ENCODE measurements at regions not wholly inside any gene's neighbourhood (a gene's known extent, or its start where the extent isn't known, plus 50 kb on each side); places are given as distances from the start of the nearest gene placed in this dataset.

DNA sequence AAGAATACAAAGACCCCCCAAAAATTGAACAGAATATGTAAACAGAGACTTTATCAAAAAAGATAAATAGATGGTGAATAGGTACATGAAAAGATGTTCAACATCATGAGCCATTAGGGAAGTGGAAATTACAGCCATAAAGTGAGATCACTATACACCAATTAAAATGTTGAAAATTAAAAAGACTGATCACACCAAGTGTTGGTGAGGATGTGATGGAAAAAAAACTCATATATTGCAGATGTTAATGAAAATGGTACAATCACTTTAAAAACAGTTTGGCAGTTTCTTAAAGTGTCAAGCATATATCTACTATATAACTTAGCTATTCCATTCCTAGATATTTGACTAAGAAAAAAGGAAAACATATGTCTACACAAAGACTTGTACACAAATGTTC, 280.5 kb downstream of the DHX35 start:
- no peak overlapping the region for H3K27ac Mint-ChIP-seq (ENCODE audit: unreplicated experiment)
- H3K9me3 Mint-ChIP-seq (ENCODE audit: unreplicated experiment), result no peaks in the 10 kb centered on the region
- no peaks in the 10 kb centered on the region for H3K27me3 Mint-ChIP-seq (ENCODE audit: unreplicated experiment)
- peaks cover 8% of the 10 kb centered on the region for H3K4me1 Mint-ChIP-seq (ENCODE audit: low read depth, unreplicated experiment)
- no peak for TF ChIP-seq CTCF (IDR thresholded peaks at IDR 0.05; ENCODE audit: partially characterized antibody, unreplicated experiment)
- no peaks in the 10 kb centered on the region for H3K36me3 Mint-ChIP-seq (ENCODE audit: unreplicated experiment)
- no peak overlapping the region for H3K4me3 Mint-ChIP-seq (ENCODE audit: unreplicated experiment)
- no peak for DNase-seq

- H3K4me1 Mint-ChIP-seq (ENCODE audit: low read depth, unreplicated experiment), result peaks cover 13% of the 10 kb centered on the region
- DNase-seq, result no peak
- no peak overlapping the region for H3K27ac Mint-ChIP-seq (ENCODE audit: unreplicated experiment)
- no peak overlapping the region for H3K4me3 Mint-ChIP-seq (ENCODE audit: unreplicated experiment)
- no peaks in the 10 kb centered on the region for H3K36me3 Mint-ChIP-seq (ENCODE audit: unreplicated experiment)
- H3K9me3 Mint-ChIP-seq (ENCODE audit: unreplicated experiment), result no peaks in the 10 kb centered on the region
- TF ChIP-seq CTCF (IDR thresholded peaks at IDR 0.05; ENCODE audit: partially characterized antibody, unreplicated experiment), result no peak
- peaks cover 4% of the 10 kb centered on the region for H3K27me3 Mint-ChIP-seq (ENCODE audit: unreplicated experiment)
Measured at GRCh38 chr20:39234520-39235095, 272.5 kb downstream of the DHX35 start.

GRCh38 chr20:39233755-39234154, 271.6 kb downstream of the DHX35 start:
- Mint-ChIP-seq H3K27me3 (ENCODE audit: unreplicated experiment) (peaks cover 4% of the 10 kb centered on the region), H3K4me3 (ENCODE audit: unreplicated experiment) (no peak overlapping the region), H3K4me1 (ENCODE audit: low read depth, unreplicated experiment) (peaks cover 8% of the 10 kb centered on the region), H3K27ac (ENCODE audit: unreplicated experiment) (no peak overlapping the region), H3K36me3 (ENCODE audit: unreplicated experiment) (no peaks in the 10 kb centered on the region), H3K9me3 (ENCODE audit: unreplicated experiment) (no peaks in the 10 kb centered on the region)
- DNase-seq, result no peak
- TF ChIP-seq CTCF (IDR thresholded peaks at IDR 0.05; ENCODE audit: partially characterized antibody, unreplicated experiment), result no peak

- peaks cover 8% of the 10 kb centered on the region for H3K4me1 Mint-ChIP-seq (ENCODE audit: low read depth, unreplicated experiment)
- no peak overlapping the region for H3K4me3 Mint-ChIP-seq (ENCODE audit: unreplicated experiment)
- no peaks in the 10 kb centered on the region for H3K9me3 Mint-ChIP-seq (ENCODE audit: unreplicated experiment)
- H3K27me3 Mint-ChIP-seq (ENCODE audit: unreplicated experiment), result peaks cover 4% of the 10 kb centered on the region
- H3K27ac Mint-ChIP-seq (ENCODE audit: unreplicated experiment), result no peak overlapping the region
- no peak for TF ChIP-seq CTCF (IDR thresholded peaks at IDR 0.05; ENCODE audit: partially characterized antibody, unreplicated experiment)
- no peaks in the 10 kb centered on the region for H3K36me3 Mint-ChIP-seq (ENCODE audit: unreplicated experiment)
- DNase-seq, result no peak
Measured at GRCh38 chr20:39227416-39227815, 265.3 kb downstream of the DHX35 start.

DNA sequence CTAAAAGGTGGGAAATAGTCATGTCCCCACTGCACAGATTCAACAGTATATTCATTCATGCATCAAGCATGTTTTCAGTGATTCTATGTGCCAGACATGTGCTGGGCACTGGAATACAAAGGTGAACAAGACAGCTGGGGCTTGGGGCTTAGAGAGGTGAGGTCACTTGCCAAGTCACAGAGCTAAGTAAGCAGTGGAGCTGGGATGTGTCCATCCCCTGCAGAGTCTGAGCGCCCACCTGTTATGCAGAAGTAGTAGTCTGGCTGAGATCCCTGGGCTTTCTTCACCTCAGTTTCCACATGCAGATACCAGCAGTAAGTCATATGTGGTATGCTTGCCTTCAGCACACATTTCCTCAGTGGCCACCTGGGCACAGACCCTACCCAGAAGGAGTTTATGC, 263.8 kb downstream of the DHX35 start:
- Mint-ChIP-seq H3K4me3 (ENCODE audit: unreplicated experiment) (no peak overlapping the region), H3K27me3 (ENCODE audit: unreplicated experiment) (peaks cover 2% of the 10 kb centered on the region), H3K36me3 (ENCODE audit: unreplicated experiment) (no peaks in the 10 kb centered on the region), H3K4me1 (ENCODE audit: low read depth, unreplicated experiment) (peaks cover 8% of the 10 kb centered on the region), H3K9me3 (ENCODE audit: unreplicated experiment) (no peaks in the 10 kb centered on the region), H3K27ac (ENCODE audit: unreplicated experiment) (no peak overlapping the region)
- TF ChIP-seq CTCF (IDR thresholded peaks at IDR 0.05; ENCODE audit: partially characterized antibody, unreplicated experiment), result no peak
- no peak for DNase-seq

Data from glutamatergic neuron (in vitro differentiated cells).